C4-2B (cell line): ENCODE measurements at regions not wholly inside any gene's neighbourhood (a gene's known extent, or its start where the extent isn't known, plus 50 kb on each side); places are given as distances from the start of the nearest gene placed in this dataset.

ENCODE experiments used
- CTCF ChIP-seq: fragments of 450-650 bp; conservative IDR thresholded peaks from 2 replicates; pipeline ENCODE4 v1.5.1; 2017; ENCODE audit warnings: mild to moderate bottlenecking
- ZFX ChIP-seq: fragments of 450-650 bp; IDR thresholded peaks from 2 replicates; pipeline ENCODE4 v1.6.1; 2017

GRCh38 chr2:136502660-136503059, 262.7 kb upstream of the THSD7B start:
- no peak for TF ChIP-seq CTCF
- TF ChIP-seq ZFX, result no peak
